H1 (cell line): ENCODE measurements at regions not wholly inside any gene's neighbourhood (a gene's known extent, or its start where the extent isn't known, plus 50 kb on each side); places are given as distances from the start of the nearest gene placed in this dataset.

Source experiments
- CTCF ChIA-PET: fragments of 300-600 bp; sonication (Branson Sonifier 250); formaldehyde crosslinking; loops from one replicate; lab custom pipeline; 2021; ENCODE audit not compliant: partially characterized antibody; lab: Charles Lee
- POLR2A ChIA-PET: fragments of 300-600 bp; sonication (Branson Sonifier 250); formaldehyde crosslinking; loops from one replicate; lab custom pipeline; 2021; ENCODE audit warnings: inconsistent platforms; ENCODE audit not compliant: partially characterized antibody; lab: Charles Lee
- DNase-seq, 2 experiments: peaks; one replicate each; pipeline versions ENCODE4 v3.0.0 to v3.0.0-alpha.2; 2010 to 2022; ENCODE audit warnings: low spot score in 2 of 2, low read depth in 1 of 2, mixed read lengths in 1 of 2
- FAIRE-seq: peaks from 2 replicates; lab custom pipeline; 2011; peaks lifted over from hg19 to GRCh38; lab: Jason Lieb, UNC
- H2AFZ ChIP-seq: 2 replicates; pipeline ENCODE4 v1.8.1; 2012; ENCODE audit warnings: low read length, inconsistent platforms
- H2AK5ac ChIP-seq: 2 replicates; pipeline ENCODE4 v1.6.1; 2013; ENCODE audit warnings: low read depth, low read length
- H2BK120ac ChIP-seq: replicated peaks from 2 replicates; pipeline ENCODE3; 2013; ENCODE audit warnings: low read depth, low read length, inconsistent platforms
- H2BK12ac ChIP-seq: 2 replicates; pipeline ENCODE4 v1.6.1; 2013; ENCODE audit warnings: low read depth, low read length
- H2BK15ac ChIP-seq: 2 replicates; pipeline ENCODE4 v1.6.1; 2013; ENCODE audit warnings: low read length
- H2BK20ac ChIP-seq: 2 replicates; pipeline ENCODE4 v1.6.1; 2013; ENCODE audit warnings: low read length
- H2BK5ac ChIP-seq: 2 replicates; pipeline ENCODE4 v1.6.1; 2013; ENCODE audit warnings: low read depth, low read length
- H3K14ac ChIP-seq: 2 replicates; pipeline ENCODE4 v1.6.1; 2013; ENCODE audit warnings: inconsistent platforms; ENCODE audit not compliant: insufficient read length
- H3K18ac ChIP-seq: 2 replicates; pipeline ENCODE4 v1.6.1; 2013; ENCODE audit warnings: low read length; ENCODE audit errors: extremely low read depth
- H3K23ac ChIP-seq: 2 replicates; pipeline ENCODE4 v1.6.1; 2013; ENCODE audit warnings: inconsistent platforms; ENCODE audit not compliant: insufficient read length
- H3K23me2 ChIP-seq: 2 replicates; pipeline ENCODE4 v1.6.1; 2013; ENCODE audit warnings: low read depth, low read length
- H3K27ac ChIP-seq: 2 replicates; pipeline ENCODE4 v1.6.1; 2011; ENCODE audit warnings: low read depth, low read length, inconsistent platforms
- H3K27me3 ChIP-seq, 4 experiments: replicated peaks in 1 of 4; 1 replicate in 1 of 4; 2 replicates in 3 of 4; pipeline versions ENCODE4 v1.6.1 to v1.8.1; 2011 to 2013; ENCODE audit warnings: low read length in 3 of 4, mild to moderate bottlenecking in 3 of 4, inconsistent platforms in 2 of 4, mixed read lengths in 2 of 4, moderate library complexity in 1 of 4; ENCODE audit not compliant: control insufficient read depth in 3 of 4, insufficient read depth in 3 of 4; ENCODE audit errors: extremely low read depth in 1 of 4
- H3K36me3 ChIP-seq, 4 experiments: 2 replicates each; pipeline versions ENCODE4 v1.6.1 to v1.8.1; 2011 to 2013; ENCODE audit warnings: mild to moderate bottlenecking in 4 of 4, low read length in 3 of 4, moderate library complexity in 2 of 4, control low read depth in 1 of 4, inconsistent platforms in 1 of 4; ENCODE audit not compliant: insufficient read depth in 4 of 4, control insufficient read depth in 2 of 4
- H3K4ac ChIP-seq: replicated peaks from 2 replicates; pipeline ENCODE3; 2013; ENCODE audit warnings: low read length, low read depth, mixed read lengths, inconsistent platforms; ENCODE audit not compliant: insufficient read length
- H3K4me1 ChIP-seq, 4 experiments: replicated peaks in 1 of 4; 1 replicate in 1 of 4; 2 replicates in 3 of 4; pipeline versions ENCODE4 v1.6.1 to v1.8.1; 2011 to 2013; ENCODE audit warnings: low read length in 3 of 4, inconsistent platforms in 2 of 4, mixed read lengths in 1 of 4; ENCODE audit not compliant: insufficient read depth in 4 of 4, control insufficient read depth in 3 of 4
- H3K4me2 ChIP-seq, 2 experiments: 2 replicates each; pipeline versions ENCODE4 v1.6.1 to v1.8.1; 2011 to 2013; ENCODE audit warnings: low read depth in 2 of 2, low read length in 2 of 2, control low read depth in 1 of 2, inconsistent platforms in 1 of 2, mild to moderate bottlenecking in 1 of 2; ENCODE audit not compliant: insufficient read depth in 1 of 2
- H3K4me3 ChIP-seq, 4 experiments: fragments of 200-600, 300-600 bp in 1 of 4; sonication (generic), shearing (Covaris generic), sonication (Bioruptor Twin) in 1 of 4; 2 replicates each; pipeline versions ENCODE4 v1.5.1 to v1.8.1; 2011 to 2016; ENCODE audit warnings: low read length in 4 of 4, low read depth in 3 of 4, control low read depth in 2 of 4, inconsistent platforms in 2 of 4, mild to moderate bottlenecking in 2 of 4, mixed read lengths in 1 of 4, moderate library complexity in 1 of 4; ENCODE audit not compliant: insufficient read depth in 2 of 4; ENCODE audit errors: extremely low read depth in 1 of 4
- H3K56ac ChIP-seq: replicated peaks from 2 replicates; pipeline ENCODE3; 2013; ENCODE audit warnings: low read depth, mild to moderate bottlenecking, mixed read lengths, low read length, inconsistent platforms; ENCODE audit not compliant: insufficient read length
- H3K79me1 ChIP-seq: 2 replicates; pipeline ENCODE4 v1.6.1; 2013; ENCODE audit warnings: low read depth, low read length, control low read depth
- H3K79me2 ChIP-seq, 2 experiments: 2 replicates each; pipeline versions ENCODE4 v1.6.1 to v1.8.1; 2012 to 2013; ENCODE audit warnings: low read length in 2 of 2, mild to moderate bottlenecking in 2 of 2, inconsistent platforms in 1 of 2; ENCODE audit not compliant: insufficient read depth in 2 of 2, control insufficient read depth in 1 of 2
- H3K9ac ChIP-seq, 4 experiments: replicated peaks in 1 of 4; 1 replicate in 1 of 4; 2 replicates in 3 of 4; pipeline versions ENCODE4 v1.6.1 to v1.8.1; 2011 to 2013; ENCODE audit warnings: low read depth in 3 of 4, low read length in 3 of 4, control low read depth in 2 of 4, mild to moderate bottlenecking in 2 of 4, moderate library complexity in 2 of 4, inconsistent platforms in 1 of 4; ENCODE audit errors: extremely low read depth in 1 of 4
- H3K9me3 ChIP-seq, 2 experiments: 2 replicates each; pipeline versions ENCODE4 v1.6.1 to v1.8.1; 2012 to 2013; ENCODE audit warnings: mild to moderate bottlenecking in 2 of 2, moderate library complexity in 2 of 2, control low read depth in 1 of 2, inconsistent platforms in 1 of 2, low read depth in 1 of 2, low read length in 1 of 2, mixed read lengths in 1 of 2; ENCODE audit not compliant: insufficient read depth in 2 of 2
- H4K20me1 ChIP-seq, 2 experiments: replicated peaks in 1 of 2; 2 replicates each; pipeline versions ENCODE3 to v1.8.1; 2011 to 2013; ENCODE audit warnings: inconsistent platforms in 2 of 2, low read length in 2 of 2, mild to moderate bottlenecking in 1 of 2; ENCODE audit not compliant: insufficient read depth in 2 of 2, control insufficient read depth in 1 of 2
- H4K5ac ChIP-seq: 2 replicates; pipeline ENCODE4 v1.6.1; 2013; ENCODE audit warnings: low read length, low read depth, mixed read lengths, inconsistent platforms; ENCODE audit not compliant: insufficient read length
- H4K8ac ChIP-seq: 2 replicates; pipeline ENCODE4 v1.8.0; 2013; ENCODE audit warnings: mild to moderate bottlenecking, moderate library complexity, low read length, inconsistent platforms; ENCODE audit not compliant: insufficient read depth; ENCODE audit errors: extremely low read depth
- H4K91ac ChIP-seq: replicated peaks from 2 replicates; pipeline ENCODE3; 2013; ENCODE audit warnings: low read length, mixed read lengths, inconsistent platforms; ENCODE audit not compliant: insufficient read length
- CEBPB ChIP-seq: IDR thresholded peaks from 2 replicates; pipeline ENCODE4 v1.6.1; 2012; ENCODE audit warnings: low read depth, low read length
- CREB1 ChIP-seq: IDR thresholded peaks from 2 replicates; pipeline ENCODE4 v1.6.1; 2012; ENCODE audit warnings: inconsistent platforms
- FOSL1 ChIP-seq: IDR thresholded peaks from 2 replicates; pipeline ENCODE4 v1.6.1; 2011; ENCODE audit warnings: mild to moderate bottlenecking, low read depth, low read length, moderate library complexity; ENCODE audit not compliant: insufficient read depth
- POU5F1 ChIP-seq: IDR thresholded peaks from 2 replicates; pipeline ENCODE4 v1.6.1; 2011; ENCODE audit warnings: low read depth, mild to moderate bottlenecking, low read length, moderate library complexity
- RFX5 ChIP-seq: IDR thresholded peaks from 2 replicates; pipeline ENCODE4 v1.6.1; 2011; ENCODE audit warnings: low read depth, low read length, improper control_type of control experiment, borderline replicate concordance
- SAP30 ChIP-seq: fragments of 300-600 bp; sonication (generic); IDR thresholded peaks from 2 replicates; pipeline ENCODE4 v1.7.1; 2012; ENCODE audit warnings: low read length, moderate library complexity, mild to moderate bottlenecking, inconsistent platforms; ENCODE audit not compliant: insufficient read depth, insufficient replicate concordance
- TAF7 ChIP-seq: optimal IDR thresholded peaks from 2 replicates; pipeline ENCODE3; 2011; ENCODE audit warnings: low read depth, mild to moderate bottlenecking, inconsistent platforms, low read length, moderate library complexity, borderline replicate concordance
- WGBS, 2 experiments: shearing (Covaris generic) in 1 of 2; methylation state at CpG; one replicate each; pipeline versions ENCODE4 v1.1.6 to v1.1.7; 2013 to 2015; ENCODE audit warnings: low lambda C conversion rate in 2 of 2, mixed read lengths in 2 of 2, inconsistent platforms in 1 of 2, low coverage in 1 of 2, missing lambda C conversion rate in 1 of 2; ENCODE audit not compliant: insufficient replicate concordance in 2 of 2, insufficient coverage in 1 of 2, insufficient read length in 1 of 2; ENCODE audit errors: extremely low coverage in 1 of 2, missing lambda C conversion rate in 1 of 2; 5-methylcytosine and 5-hydroxymethylcytosine counted together

DNA sequence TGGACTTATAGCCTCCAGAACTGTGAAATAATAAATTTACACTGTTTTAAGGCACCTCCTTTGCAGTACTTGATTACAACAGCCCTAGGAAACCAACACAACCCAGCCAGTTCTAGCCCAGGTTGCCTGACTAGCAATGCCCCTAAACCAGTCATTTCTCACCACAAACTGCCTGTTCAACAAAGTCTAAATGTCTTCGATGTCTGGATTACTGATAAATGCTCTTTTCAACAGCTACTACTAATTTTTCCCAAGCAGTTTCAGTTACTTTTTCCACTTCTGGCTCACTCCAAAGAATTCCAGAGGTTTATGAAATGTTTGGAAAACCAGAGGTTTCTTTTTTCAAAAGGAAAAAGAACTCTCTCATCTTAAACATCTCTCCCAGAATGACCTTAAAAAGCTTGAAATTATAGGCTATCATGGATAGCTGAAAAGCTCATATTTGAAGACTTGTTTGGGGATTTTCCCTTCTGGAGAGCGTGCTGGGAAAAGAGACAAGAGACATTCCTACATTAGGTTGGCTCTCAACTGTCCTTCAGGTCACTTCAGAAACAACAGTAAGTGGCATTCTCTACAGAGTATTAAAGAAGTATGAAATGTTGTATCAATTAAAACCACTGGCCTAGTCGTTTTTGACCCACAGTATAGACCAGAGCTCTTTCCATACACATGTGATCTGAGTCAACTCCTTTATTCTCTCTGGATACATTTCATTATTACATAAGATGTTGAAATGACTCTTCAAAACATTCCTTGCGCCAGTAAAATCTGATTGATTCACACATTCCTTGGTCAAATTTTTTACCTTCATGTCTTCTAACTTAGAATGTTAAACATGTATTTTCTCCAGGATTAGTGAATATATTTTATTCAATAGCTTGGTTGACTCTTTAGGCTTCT is 265.9 kb downstream of the COL12A1 start:
- Histone ChIP-seq H4K20me1 (no peaks in the 10 kb centered on the region), H3K14ac (no peak overlapping the region), H3K4me1 (no peaks in the 10 kb centered on the region), H3K36me3 (no peaks in the 10 kb centered on the region), H3K56ac (no peak overlapping the region), H2AK5ac (no peak overlapping the region), H3K79me2 (no peaks in the 10 kb centered on the region), H2AFZ (no peak overlapping the region), H3K27me3 (no peaks in the 10 kb centered on the region), H3K18ac (no peak overlapping the region), H3K23me2 (no peaks in the 10 kb centered on the region), H2BK5ac (no peak overlapping the region), H2BK12ac (no peak overlapping the region), H4K5ac (no peak overlapping the region), H3K9ac (no peak overlapping the region), H2BK20ac (no peak overlapping the region), H3K4ac (no peak overlapping the region), H4K8ac (no peak overlapping the region), H2BK15ac (no peak overlapping the region), H4K91ac (no peak overlapping the region), H3K23ac (no peak overlapping the region), H3K27ac (no peak overlapping the region), H3K9me3 (no peaks in the 10 kb centered on the region), H3K4me2 (no peak overlapping the region), H2BK120ac (no peak overlapping the region), H3K4me3 (no peak overlapping the region), H3K79me1 (no peaks in the 10 kb centered on the region)
- FAIRE-seq, result no peak
- POLR2A ChIA-PET, result no interaction called here
- no peak for TF ChIP-seq RFX5
- TF ChIP-seq CEBPB, result no peak
- no peak for TF ChIP-seq FOSL1
- no peak for TF ChIP-seq SAP30
- no peak for TF ChIP-seq CREB1
- no peak for TF ChIP-seq POU5F1
- no peak for TF ChIP-seq TAF7
- CTCF ChIA-PET, result interaction anchor here (0.7 to 2.8 kb wide), 3 partner anchors 264 to 707 kb away, joined by 3 to 10 read pairs (median 4); no protein-coding TSS in a partner anchor
- 83% methylated on average over 4 of the region's 4 CpGs; no CpG with 5 or more reads in 1 of the 2 experiments for WGBS, 2 experiments
- no peak for DNase-seq
